NCI-H510A treated with DMSO at 0.1 percent for 48 hours (cell line): ENCODE measurements at regions not wholly inside any gene's neighbourhood (a gene's known extent, or its start where the extent isn't known, plus 50 kb on each side); places are given as distances from the start of the nearest gene placed in this dataset.

ENCODE experiments used
- DNase-seq: peaks from one replicate; lab custom pipeline; 2025; lab: John Stamatoyannopoulos, UW

GRCh38 chr17:70797166-70797565 lies 627.8 kb downstream of the KCNJ2 start:
- DNase-seq = no peak

- no peak for DNase-seq
Observed at GRCh38 chr17:70804161-70804560, 634.8 kb downstream of the KCNJ2 start.

GRCh38 chr17:70808596-70808995 lies 639.3 kb downstream of the KCNJ2 start:
- DNase-seq = peak; percentile 12

GRCh38 chr17:70810609-70811008 lies 641.3 kb downstream of the KCNJ2 start:
- DNase-seq = no peak

GRCh38 chr17:70813355-70813930 lies 644.1 kb downstream of the KCNJ2 start:
- DNase-seq = no peak

GRCh38 chr17:70819183-70819582 lies 649.9 kb downstream of the KCNJ2 start:
- DNase-seq = no peak

GRCh38 chr17:70820276-70820675 lies 650.9 kb downstream of the KCNJ2 start:
- no peak for DNase-seq

GRCh38 chr17:70825321-70826125 lies 656.2 kb downstream of the KCNJ2 start:
- no peak for DNase-seq

GRCh38 chr17:70829876-70830275 lies 660.5 kb downstream of the KCNJ2 start:
- no peak for DNase-seq

GRCh38 chr17:70834039-70834438 lies 664.7 kb downstream of the KCNJ2 start:
- no peak for DNase-seq

- no peak for DNase-seq
Observed at GRCh38 chr17:70848785-70849184, 679.5 kb downstream of the KCNJ2 start.

- peak; percentile 93 for DNase-seq
Observed at GRCh38 chr17:70855401-70856054, 686.2 kb downstream of the KCNJ2 start.

- no peak for DNase-seq
Observed at GRCh38 chr17:70857351-70857750, 688.0 kb downstream of the KCNJ2 start.

- DNase-seq = no peak
Observed at GRCh38 chr17:70859829-70860228, 690.5 kb downstream of the KCNJ2 start.

GRCh38 chr17:70862295-70862694 lies 693.0 kb downstream of the KCNJ2 start:
- DNase-seq = no peak

GRCh38 chr17:70863436-70864248 lies 694.3 kb downstream of the KCNJ2 start:
- no peak for DNase-seq

- no peak for DNase-seq
Observed at GRCh38 chr17:70865993-70866804, 696.9 kb downstream of the KCNJ2 start.

GRCh38 chr17:70868149-70868548 lies 698.8 kb downstream of the KCNJ2 start:
- no peak for DNase-seq

GRCh38 chr17:70869402-70870085 lies 700.2 kb downstream of the KCNJ2 start:
- DNase-seq = no peak

GRCh38 chr17:70871180-70871818 lies 702.0 kb downstream of the KCNJ2 start:
- DNase-seq = no peak
